GM18873 (cell line): ENCODE measurements at regions not wholly inside any gene's neighbourhood (a gene's known extent, or its start where the extent isn't known, plus 50 kb on each side); places are given as distances from the start of the nearest gene placed in this dataset.

Experiments
- ATAC-seq: cut with Tn5 transposase; IDR thresholded peaks from one replicate; pipeline ENCODE4 v1.9.1; 2021; ENCODE audit warnings: mild to moderate bottlenecking, moderate library complexity, moderate number of reproducible peaks; ENCODE audit not compliant: unreplicated experiment, low FRiP score

GRCh38 chr5:38207343-38207742, 51.0 kb upstream of the EGFLAM start:
- ATAC-seq: no peak

DNA sequence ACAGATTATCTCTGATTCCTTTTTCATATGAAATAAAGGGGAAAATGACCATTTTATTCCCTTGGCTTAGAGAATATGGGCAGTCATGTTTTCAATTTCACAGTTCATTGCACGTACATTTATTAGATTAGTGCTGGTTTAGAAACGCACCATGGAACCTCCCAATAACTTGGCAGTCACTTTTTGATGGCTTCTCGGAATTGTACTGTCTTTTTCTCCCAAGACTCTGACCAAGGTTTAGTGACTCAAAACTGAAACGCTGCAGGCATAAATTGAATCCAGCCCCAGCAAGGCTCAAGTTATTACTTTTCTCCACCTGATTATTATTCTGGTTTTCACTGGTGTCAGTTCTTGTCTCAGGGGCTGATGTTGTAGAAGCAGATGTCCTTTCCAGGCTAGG, 55.6 kb upstream of the EGFLAM start:
- no peak for ATAC-seq

GRCh38 chr5:38200872-38201557, 57.3 kb upstream of the EGFLAM start:
- ATAC-seq: no peak

- no peak for ATAC-seq
These were observed 61.2 kb upstream of the EGFLAM start for GRCh38 chr5:38197118-38197517.

GRCh38 chr5:38193015-38193581, 65.3 kb upstream of the EGFLAM start:
- no peak for ATAC-seq

DNA sequence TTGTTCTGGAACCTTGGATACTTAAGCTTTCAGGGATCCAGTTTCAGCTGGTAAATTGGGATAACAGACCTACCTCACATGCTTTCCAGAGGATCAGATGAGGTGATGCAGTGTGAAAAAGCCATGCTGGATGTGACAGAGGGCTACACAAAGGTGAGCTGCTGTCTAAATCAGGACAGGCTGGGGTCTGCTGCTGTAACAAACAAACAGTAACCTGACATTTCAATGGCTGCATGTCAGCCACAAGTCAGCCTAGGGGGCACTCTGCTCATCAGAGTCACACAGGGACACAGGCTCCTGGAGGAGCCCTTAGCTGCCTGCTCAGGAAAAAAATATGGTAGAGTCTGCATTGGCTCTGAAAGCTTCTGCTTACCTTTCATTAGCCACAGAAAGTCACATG, 66.7 kb upstream of the EGFLAM start:
- no peak for ATAC-seq

DNA sequence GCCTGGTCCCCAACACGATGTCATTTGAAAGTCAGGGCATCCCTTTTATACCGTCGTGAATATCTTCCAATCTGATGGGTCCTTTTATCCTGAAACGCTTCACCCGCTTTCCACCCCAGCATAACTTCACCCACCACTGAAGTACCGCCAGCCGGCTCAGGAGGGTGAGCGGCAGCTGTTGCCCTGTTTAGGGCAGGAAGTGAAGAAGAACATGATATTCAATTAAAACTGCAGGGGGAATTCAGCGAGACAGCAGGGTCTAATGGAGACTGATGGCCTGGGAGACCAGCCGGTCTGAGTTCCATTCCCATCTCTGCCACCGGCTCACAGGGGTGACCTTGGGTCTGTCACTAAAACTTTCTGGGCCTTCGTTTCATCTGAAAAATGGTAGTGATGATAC, 68.2 kb upstream of the EGFLAM start:
- ATAC-seq: no peak

DNA sequence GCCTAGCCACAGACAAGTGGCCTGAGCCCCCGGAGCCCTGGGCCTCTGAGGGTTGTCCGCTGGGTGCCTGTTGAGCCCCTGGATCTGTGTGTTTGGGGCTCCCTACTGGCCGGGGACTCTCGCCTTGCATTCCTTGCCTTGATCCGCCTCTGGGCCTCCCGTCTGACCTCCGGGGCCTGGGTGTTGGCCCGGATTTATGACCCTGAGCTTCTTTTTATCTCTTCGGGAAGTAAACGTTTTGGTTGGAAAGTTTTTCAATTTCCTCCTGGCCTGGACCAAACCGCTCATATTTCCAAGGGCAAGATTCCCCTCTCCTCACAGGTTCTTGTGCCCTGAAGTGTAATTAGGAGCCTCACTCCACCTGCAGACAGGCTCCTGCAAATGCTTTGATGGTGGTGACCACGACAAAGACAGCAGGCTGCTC, 69.3 kb upstream of the EGFLAM start:
- ATAC-seq: no peak

GRCh38 chr5:38188591-38188990, 69.8 kb upstream of the EGFLAM start:
- no peak for ATAC-seq

DNA sequence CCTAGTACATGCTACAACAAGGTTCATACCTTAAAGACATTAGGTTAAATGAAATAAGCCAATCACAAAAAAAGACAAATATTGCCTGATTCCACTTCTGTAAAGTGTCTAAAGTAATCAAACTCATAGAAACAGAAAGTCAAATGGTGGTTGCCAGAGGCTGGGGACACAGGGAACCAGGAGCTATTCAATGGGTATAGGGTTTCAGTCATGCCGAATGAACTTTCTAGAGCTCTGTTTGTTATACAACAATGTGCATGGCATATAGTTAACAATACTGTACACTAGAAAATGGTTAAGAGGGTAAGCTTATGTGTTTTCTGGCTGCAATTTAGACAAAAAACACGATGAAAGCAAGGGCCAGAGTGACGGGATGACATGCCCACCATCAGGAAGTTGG, 70.8 kb upstream of the EGFLAM start:
- ATAC-seq: no peak

- no peak for ATAC-seq
These were observed 73.7 kb upstream of the EGFLAM start for GRCh38 chr5:38184627-38185026.

DNA sequence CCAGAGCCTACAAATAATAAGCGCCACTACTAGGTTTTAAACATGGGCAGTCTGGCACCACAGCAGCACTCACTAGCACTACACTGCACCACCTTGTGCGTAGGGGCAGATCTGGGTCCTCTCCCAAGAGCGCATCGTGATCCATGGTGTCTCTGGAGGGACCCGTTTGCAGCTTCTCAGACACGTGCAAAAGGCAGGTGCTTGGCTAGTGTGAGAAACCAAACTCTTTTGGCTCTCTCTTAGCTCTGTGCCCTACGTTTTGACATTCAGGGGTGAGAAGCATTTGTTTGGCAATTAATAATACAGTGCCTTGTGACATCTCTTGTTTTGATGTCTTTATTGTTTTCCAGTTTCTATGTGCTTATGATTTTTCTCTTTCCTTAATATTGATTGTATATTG, 75.4 kb upstream of the EGFLAM start:
- no peak for ATAC-seq

GRCh38 chr5:38168029-38168428, 90.3 kb upstream of the EGFLAM start:
- no peak for ATAC-seq

DNA sequence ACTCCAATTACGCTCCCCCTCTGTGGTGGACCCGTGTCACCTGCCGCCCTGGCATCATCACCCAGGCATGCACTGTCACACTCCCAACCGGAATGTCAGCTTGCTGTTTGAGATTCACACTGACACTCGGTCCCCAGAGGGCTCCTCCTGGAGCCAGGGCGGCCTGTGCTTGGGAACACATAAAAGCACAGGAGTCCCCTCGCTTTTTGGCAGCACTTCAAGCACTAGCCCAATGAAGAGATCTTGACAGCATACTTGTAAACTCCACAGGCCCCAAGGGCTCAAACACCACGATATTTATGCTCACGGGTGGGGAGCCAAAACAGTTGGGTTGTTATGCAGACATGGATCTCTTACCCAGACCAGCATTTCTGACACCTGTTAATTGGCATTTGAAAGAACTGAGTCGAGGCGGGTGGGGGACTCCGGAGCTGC, 90.8 kb upstream of the EGFLAM start:
- no peak for ATAC-seq

DNA sequence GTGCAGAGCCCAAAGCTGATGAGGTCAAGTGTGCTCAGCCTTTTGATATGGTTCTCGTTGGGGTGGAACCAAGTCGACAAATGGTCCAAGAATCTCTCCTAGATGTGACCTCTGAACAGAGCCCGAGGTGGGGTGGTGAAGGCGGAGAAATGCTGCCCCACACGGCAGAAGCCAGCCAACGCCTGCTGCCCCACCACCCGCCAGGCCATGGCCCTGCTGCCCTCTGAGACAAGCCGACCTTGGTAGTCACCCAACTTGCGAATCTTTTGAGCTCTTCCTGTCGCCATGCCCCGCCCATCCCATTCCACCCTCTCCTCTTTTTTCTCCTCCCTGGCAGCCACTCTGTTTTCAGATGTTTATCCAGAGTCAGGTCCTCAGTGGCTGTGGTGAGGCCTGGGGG, 91.5 kb upstream of the EGFLAM start:
- no peak for ATAC-seq

- ATAC-seq: no peak
These were observed 92.9 kb upstream of the EGFLAM start for GRCh38 chr5:38165435-38165834.

- ATAC-seq: no peak
These were observed 93.5 kb upstream of the EGFLAM start for GRCh38 chr5:38164776-38165399.

- no peak for ATAC-seq
These were observed 94.6 kb upstream of the EGFLAM start for GRCh38 chr5:38163636-38164237.

DNA sequence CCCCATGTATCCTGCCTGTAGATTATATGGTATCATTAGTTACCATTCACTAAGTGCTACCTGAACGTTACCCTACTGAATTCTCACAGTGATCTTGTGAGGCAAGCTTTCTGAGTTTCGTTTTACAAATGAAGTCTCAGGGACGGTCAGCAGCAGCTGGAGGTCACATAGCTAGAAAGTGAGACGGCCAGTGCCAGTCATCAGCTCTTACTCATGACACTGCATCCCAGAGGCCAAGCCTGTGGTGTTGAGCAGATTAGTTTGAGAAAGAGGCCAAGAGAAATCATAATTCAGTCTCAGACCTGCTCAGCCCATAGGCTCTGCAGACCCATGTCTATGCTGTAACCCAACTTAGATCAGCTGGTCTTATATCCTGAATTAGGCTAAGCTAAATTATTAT, 95.7 kb upstream of the EGFLAM start:
- no peak for ATAC-seq

DNA sequence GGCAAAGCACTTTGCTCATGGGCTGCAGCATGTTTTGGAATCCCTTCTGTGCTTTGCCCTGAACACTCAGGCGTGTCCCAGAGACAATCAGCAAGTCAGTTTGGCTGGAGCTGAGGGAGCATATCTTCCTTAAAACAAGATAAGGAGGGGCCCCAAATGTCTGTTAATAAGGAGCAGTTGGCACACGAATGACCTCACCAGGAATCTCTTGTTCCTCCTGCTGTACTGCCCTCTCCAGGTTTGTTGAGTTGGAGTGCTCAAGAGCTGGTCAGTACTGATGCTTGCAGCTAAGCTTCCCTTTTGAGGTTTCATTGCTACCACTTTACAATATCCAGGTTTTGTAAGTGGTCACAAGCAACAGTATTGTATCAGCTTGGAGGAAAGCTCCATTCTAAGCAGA, 101.3 kb upstream of the EGFLAM start:
- no peak for ATAC-seq

DNA sequence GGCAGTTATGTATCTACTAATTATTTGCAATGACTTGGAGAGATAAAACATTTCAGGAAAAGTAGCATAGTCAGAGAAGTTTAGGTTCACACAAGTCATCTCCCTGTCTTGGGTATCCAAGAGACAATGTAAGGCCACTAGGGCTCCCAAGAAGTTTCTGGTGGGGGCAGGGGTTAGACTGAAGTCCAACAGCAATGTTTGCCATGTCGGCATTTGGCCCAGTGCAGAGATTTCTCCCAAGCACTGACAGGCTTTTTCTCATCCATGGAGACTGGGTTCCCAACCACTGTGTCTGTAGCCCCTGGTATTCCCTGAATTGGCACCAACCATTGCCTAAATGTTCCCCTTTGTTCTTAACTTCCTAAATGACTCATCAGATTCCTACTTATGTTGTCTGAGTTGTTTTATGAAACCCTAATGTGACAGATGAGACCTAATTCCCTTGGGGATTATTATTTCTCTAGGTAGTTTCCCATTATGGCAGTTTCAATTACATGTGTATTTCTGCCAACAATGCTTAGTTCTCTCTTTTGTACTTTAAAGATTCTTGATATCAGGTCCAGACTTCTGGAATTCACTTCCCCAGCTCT, 103.6 kb upstream of the EGFLAM start:
- ATAC-seq: no peak
